ENCODE measurements at regions not wholly inside any gene's neighbourhood (a gene's known extent, or its start where the extent isn't known, plus 50 kb on each side); places are given as distances from the start of the nearest gene placed in this dataset.
"Not testable (repeated sequence)": the region's sequence is repeated elsewhere in the genome, so short reads cannot be mapped to it uniquely, and the experiment has no call there.

GRCh38 chr2:105490204-105490603 is 91.4 kb upstream of the FHL2 start:
- TF ChIP-seq, protein P1, sequence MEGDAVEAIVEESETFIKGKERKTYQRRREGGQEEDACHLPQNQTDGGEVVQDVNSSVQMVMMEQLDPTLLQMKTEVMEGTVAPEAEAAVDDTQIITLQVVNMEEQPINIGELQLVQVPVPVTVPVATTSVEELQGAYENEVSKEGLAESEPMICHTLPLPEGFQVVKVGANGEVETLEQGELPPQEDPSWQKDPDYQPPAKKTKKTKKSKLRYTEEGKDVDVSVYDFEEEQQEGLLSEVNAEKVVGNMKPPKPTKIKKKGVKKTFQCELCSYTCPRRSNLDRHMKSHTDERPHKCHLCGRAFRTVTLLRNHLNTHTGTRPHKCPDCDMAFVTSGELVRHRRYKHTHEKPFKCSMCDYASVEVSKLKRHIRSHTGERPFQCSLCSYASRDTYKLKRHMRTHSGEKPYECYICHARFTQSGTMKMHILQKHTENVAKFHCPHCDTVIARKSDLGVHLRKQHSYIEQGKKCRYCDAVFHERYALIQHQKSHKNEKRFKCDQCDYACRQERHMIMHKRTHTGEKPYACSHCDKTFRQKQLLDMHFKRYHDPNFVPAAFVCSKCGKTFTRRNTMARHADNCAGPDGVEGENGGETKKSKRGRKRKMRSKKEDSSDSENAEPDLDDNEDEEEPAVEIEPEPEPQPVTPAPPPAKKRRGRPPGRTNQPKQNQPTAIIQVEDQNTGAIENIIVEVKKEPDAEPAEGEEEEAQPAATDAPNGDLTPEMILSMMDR (IDR thresholded peaks at IDR 0.05; ENCODE audit: borderline replicate concordance, insufficient read depth, low read depth, low read length) = no peak
- H3K4me3 ChIP-seq (ENCODE audit: low read depth, low read length) = no peak overlapping the region

GRCh38 chr2:105489168-105489878 is 90.5 kb upstream of the FHL2 start:
- H3K4me3 ChIP-seq (ENCODE audit: low read depth, low read length) = no peak overlapping the region
- TF ChIP-seq, protein P1 (IDR thresholded peaks at IDR 0.05; ENCODE audit: borderline replicate concordance, insufficient read depth, low read depth, low read length) = no peak

DNA sequence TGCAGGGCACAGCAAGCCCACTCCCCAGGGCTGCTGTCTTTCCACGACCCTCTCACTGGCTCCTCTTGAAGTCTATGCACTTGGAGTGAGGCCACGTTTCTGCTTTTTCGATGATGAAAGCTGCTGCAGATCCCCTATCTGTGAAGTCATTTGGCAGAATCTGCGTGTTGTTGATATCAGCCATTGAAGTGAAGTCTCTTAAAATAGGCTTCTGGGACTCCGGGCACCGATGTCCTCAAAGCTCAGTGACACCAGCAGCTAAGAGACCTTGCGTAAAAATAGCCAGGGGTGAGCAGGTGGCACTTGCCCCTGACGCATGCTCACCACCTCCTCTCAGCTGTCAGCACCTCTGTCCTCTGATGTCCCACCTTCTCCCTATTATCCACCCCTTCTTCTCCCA is 89.4 kb upstream of the FHL2 start:
- TF ChIP-seq, protein P1 (IDR thresholded peaks at IDR 0.05; ENCODE audit: borderline replicate concordance, insufficient read depth, low read depth, low read length) = no peak
- H3K4me3 ChIP-seq (ENCODE audit: low read depth, low read length) = no peak overlapping the region

DNA sequence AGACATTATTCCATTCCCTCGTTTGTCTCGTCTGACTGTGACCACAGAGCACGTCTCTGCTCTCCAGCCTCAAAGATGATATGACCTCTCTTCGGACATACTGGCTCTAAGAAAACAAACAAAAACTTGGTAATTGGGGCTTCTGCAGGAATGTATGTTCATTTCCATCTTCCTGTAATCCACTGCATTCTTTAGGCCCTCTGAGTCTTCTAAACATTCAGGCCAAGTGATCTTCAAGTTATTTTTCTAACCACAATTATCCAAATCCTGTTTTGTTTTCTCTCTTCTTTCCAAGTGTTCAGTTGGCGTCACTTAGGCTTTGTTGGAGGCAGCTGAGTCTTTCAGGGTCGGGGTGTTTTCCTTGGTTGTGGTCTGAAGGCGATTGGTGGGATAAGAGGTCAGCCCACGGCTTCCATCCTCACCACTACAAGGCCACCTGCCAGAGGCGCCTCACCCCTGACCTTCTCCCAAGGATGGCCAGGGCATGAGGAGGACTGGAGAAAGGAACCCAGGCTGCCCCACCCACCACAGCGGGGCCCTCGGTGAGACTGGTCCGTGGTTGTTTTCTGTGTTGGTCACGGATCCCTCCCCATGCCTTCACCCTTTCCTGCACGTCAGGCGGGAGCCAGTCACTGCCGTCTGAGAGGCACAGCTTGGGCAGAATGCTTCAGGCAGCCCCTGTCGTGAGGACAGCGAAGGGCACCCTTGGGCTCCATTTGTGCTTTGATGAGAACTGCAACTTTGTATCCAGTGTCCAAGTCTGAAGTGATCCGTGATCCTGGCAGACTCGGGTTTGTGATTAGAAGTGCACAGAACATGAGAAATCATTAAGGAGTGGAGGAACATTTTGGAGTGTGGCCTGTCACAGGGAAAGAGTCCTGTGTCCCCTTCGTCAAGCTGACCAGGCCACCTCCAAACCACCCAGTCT is 88.6 kb upstream of the FHL2 start:
- TF ChIP-seq, protein P1 (IDR thresholded peaks at IDR 0.05; ENCODE audit: borderline replicate concordance, insufficient read depth, low read depth, low read length) = no peak
- no peak overlapping the region for H3K4me3 ChIP-seq (ENCODE audit: low read depth, low read length)

DNA sequence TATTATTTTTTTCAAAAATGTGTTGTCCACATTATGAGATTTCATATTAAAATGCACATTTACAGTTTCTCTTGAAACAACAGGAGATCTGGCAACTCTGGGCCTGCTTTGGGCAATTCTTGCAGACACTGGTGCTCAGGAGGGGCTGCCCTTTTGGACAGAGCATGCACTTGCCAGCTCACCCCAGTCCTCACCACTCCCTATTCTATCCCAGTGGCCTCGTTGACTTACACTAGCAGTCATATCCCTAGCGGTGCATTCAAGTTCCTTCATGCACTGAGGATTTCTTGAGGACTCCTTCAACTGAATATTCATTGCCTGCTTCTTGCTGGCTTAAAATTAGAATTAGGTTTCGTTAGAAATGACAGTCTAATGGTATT is 87.9 kb upstream of the FHL2 start:
- no peak overlapping the region for H3K4me3 ChIP-seq (ENCODE audit: low read depth, low read length)
- TF ChIP-seq, protein P1 (IDR thresholded peaks at IDR 0.05; ENCODE audit: borderline replicate concordance, insufficient read depth, low read depth, low read length) = no peak

DNA sequence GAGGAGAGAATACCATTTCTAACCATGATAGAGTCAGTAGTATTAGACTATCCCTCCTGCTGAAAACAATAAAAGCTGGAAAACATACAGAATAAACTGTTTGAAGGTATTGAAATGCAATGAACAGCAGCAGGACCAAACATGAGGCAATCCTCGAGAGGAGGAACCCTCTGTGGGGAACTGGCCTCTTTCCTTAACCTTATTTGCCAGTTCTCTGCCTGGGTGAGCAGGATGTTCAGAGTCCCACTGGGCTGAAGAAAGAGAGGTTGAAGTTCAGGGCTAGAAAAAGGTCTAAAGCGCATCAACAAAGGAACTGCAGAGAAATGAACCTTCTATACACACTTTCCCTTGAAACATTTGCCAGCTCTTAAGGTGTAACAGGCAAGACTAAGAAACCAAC is 79.8 kb upstream of the FHL2 start:
- TF ChIP-seq, protein P1 (IDR thresholded peaks at IDR 0.05; ENCODE audit: borderline replicate concordance, insufficient read depth, low read depth, low read length) = no peak
- no peak overlapping the region for H3K4me3 ChIP-seq (ENCODE audit: low read depth, low read length)

DNA sequence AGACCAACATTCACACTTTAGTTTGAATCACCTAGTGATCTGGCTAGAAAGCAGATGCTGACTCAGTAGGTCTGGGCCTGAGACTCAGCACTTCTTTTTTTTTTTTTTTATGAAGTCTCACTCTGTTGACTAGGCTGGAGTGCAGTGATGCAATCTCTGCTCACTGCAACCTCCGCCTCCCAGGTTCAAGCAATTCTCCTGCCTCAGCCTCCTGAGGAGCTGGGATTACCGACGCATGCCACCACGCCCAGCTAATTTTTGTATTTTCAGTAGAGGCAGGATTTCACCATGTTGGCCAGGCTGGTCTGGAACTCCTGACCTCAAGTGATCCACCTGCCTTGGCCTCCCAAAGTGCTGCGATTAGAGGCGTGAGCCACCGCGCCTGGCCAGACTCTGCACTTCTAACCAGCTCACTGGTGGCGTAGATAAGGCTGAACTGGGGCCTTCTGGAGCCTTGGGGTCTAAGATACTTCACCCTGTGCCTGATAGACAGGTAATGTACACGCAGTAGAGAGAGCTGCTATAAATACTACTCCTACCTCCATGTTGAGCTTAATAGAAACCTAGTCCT is 78.3 kb upstream of the FHL2 start:
- not testable (repeated sequence) for H3K4me3 ChIP-seq (ENCODE audit: low read depth, low read length)
